ENCODE measurements at regions not wholly inside any gene's neighbourhood (a gene's known extent, or its start where the extent isn't known, plus 50 kb on each side); places are given as distances from the start of the nearest gene placed in this dataset.

DNA sequence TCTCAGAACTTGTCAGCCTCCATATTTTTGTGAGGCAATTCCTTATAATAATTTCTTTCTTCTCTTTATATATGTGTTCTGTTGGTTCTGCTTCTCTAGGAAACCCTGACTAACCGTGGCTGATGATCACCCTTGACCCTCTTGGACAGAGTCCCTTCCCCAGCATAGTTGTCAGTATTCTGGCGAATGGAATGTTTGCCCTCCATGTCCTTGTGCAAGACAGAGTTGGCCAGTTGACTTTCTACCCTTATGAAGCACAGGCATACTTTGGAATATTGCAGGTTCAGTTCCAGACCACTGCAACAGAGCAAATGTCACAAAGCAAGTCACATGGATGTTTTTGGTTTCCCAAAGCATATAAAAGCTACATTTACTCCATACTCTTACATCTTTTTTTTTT, 297.7 kb upstream of the SHH start:
- H3K9me3 Mint-ChIP-seq (ENCODE audit: unreplicated experiment): no peaks in the 10 kb centered on the region
- H3K27me3 ChIP-seq (ENCODE audit: insufficient read depth, low read length): no peaks in the 10 kb centered on the region
- DNase-seq (ENCODE audit: low read depth) (no peak), FAIRE-seq (no peak)
- H3K27ac ChIP-seq (ENCODE audit: low read depth, low read length): no peak overlapping the region
- H3K79me2 ChIP-seq (ENCODE audit: insufficient read depth, low read length): no peaks in the 10 kb centered on the region
- H3K4me2 ChIP-seq (ENCODE audit: low read length): no peak overlapping the region
- no peaks in the 10 kb centered on the region for H3K36me3 Mint-ChIP-seq (ENCODE audit: low read depth, unreplicated experiment)
- no peaks in the 10 kb centered on the region for H4K20me1 ChIP-seq (ENCODE audit: insufficient read depth, low read length)
- H2AFZ ChIP-seq (ENCODE audit: low read depth, low read length): no peak overlapping the region
- H3K9ac ChIP-seq (ENCODE audit: low read length): no peak overlapping the region
- H3K27ac Mint-ChIP-seq (ENCODE audit: unreplicated experiment): no peak overlapping the region
- peaks cover 15% of the 10 kb centered on the region for H3K27me3 Mint-ChIP-seq (ENCODE audit: low read depth, unreplicated experiment)
- H3K36me3 ChIP-seq (ENCODE audit: insufficient read depth, low read length): no peaks in the 10 kb centered on the region
- no peak overlapping the region for H3K4me3 Mint-ChIP-seq (ENCODE audit: unreplicated experiment)
- H3K9me3 ChIP-seq (ENCODE audit: insufficient read depth, low read depth, low read length): no peaks in the 10 kb centered on the region
- H3K4me1 Mint-ChIP-seq (ENCODE audit: low read depth, unreplicated experiment): no peaks in the 10 kb centered on the region
- H3K4me3 ChIP-seq (ENCODE audit: insufficient read depth, low read depth, low read length): no peak overlapping the region
- TF ChIP-seq EZH2 (IDR thresholded peaks at IDR 0.05; ENCODE audit: insufficient read depth, low read length) (no peak), CTCF (IDR thresholded peaks at IDR 0.05; ENCODE audit: insufficient read depth, low read depth, low read length) (no peak)
- H3K4me1 ChIP-seq (ENCODE audit: insufficient read depth, low read length): no peaks in the 10 kb centered on the region

GRCh38 chr7:156109076-156109475, 296.8 kb upstream of the SHH start:
- FAIRE-seq: no peak
- Histone ChIP-seq H3K4me1 (ENCODE audit: insufficient read depth, low read length) (no peaks in the 10 kb centered on the region), H3K27me3 (ENCODE audit: insufficient read depth, low read length) (no peaks in the 10 kb centered on the region), H4K20me1 (ENCODE audit: insufficient read depth, low read length) (no peaks in the 10 kb centered on the region), H3K9ac (ENCODE audit: low read length) (no peak overlapping the region), H3K9me3 (ENCODE audit: insufficient read depth, low read depth, low read length) (no peaks in the 10 kb centered on the region), H3K4me3 (ENCODE audit: insufficient read depth, low read depth, low read length) (no peak overlapping the region), H3K79me2 (ENCODE audit: insufficient read depth, low read length) (no peaks in the 10 kb centered on the region), H3K4me2 (ENCODE audit: low read length) (no peak overlapping the region), H3K36me3 (ENCODE audit: insufficient read depth, low read length) (no peaks in the 10 kb centered on the region), H2AFZ (ENCODE audit: low read depth, low read length) (no peak overlapping the region), H3K27ac (ENCODE audit: low read depth, low read length) (no peak overlapping the region)
- H3K9me3 Mint-ChIP-seq (ENCODE audit: unreplicated experiment): no peaks in the 10 kb centered on the region
- H3K27ac Mint-ChIP-seq (ENCODE audit: unreplicated experiment): no peak overlapping the region
- no peak overlapping the region for H3K4me3 Mint-ChIP-seq (ENCODE audit: unreplicated experiment)
- TF ChIP-seq CTCF (IDR thresholded peaks at IDR 0.05; ENCODE audit: insufficient read depth, low read depth, low read length) (no peak), EZH2 (IDR thresholded peaks at IDR 0.05; ENCODE audit: insufficient read depth, low read length) (no peak)
- H3K36me3 Mint-ChIP-seq (ENCODE audit: low read depth, unreplicated experiment): no peaks in the 10 kb centered on the region
- no peaks in the 10 kb centered on the region for H3K4me1 Mint-ChIP-seq (ENCODE audit: low read depth, unreplicated experiment)
- DNase-seq (ENCODE audit: low read depth): no peak
- H3K27me3 Mint-ChIP-seq (ENCODE audit: low read depth, unreplicated experiment): peaks cover 21% of the 10 kb centered on the region

- no peak for FAIRE-seq
- Histone ChIP-seq H3K4me1 (ENCODE audit: insufficient read depth, low read length) (no peaks in the 10 kb centered on the region), H2AFZ (ENCODE audit: low read depth, low read length) (no peak overlapping the region), H3K9ac (ENCODE audit: low read length) (no peak overlapping the region), H3K4me3 (ENCODE audit: insufficient read depth, low read depth, low read length) (no peak overlapping the region), H3K79me2 (ENCODE audit: insufficient read depth, low read length) (no peaks in the 10 kb centered on the region), H3K27me3 (ENCODE audit: insufficient read depth, low read length) (no peaks in the 10 kb centered on the region), H3K27ac (ENCODE audit: low read depth, low read length) (no peak overlapping the region), H3K4me2 (ENCODE audit: low read length) (no peak overlapping the region), H3K9me3 (ENCODE audit: insufficient read depth, low read depth, low read length) (no peaks in the 10 kb centered on the region), H4K20me1 (ENCODE audit: insufficient read depth, low read length) (no peaks in the 10 kb centered on the region), H3K36me3 (ENCODE audit: insufficient read depth, low read length) (no peaks in the 10 kb centered on the region)
- Mint-ChIP-seq H3K36me3 (ENCODE audit: low read depth, unreplicated experiment) (no peaks in the 10 kb centered on the region), H3K4me1 (ENCODE audit: low read depth, unreplicated experiment) (no peaks in the 10 kb centered on the region), H3K4me3 (ENCODE audit: unreplicated experiment) (no peak overlapping the region), H3K27me3 (ENCODE audit: low read depth, unreplicated experiment) (peaks cover 21% of the 10 kb centered on the region), H3K27ac (ENCODE audit: unreplicated experiment) (no peak overlapping the region), H3K9me3 (ENCODE audit: unreplicated experiment) (no peaks in the 10 kb centered on the region)
- TF ChIP-seq CTCF (IDR thresholded peaks at IDR 0.05; ENCODE audit: insufficient read depth, low read depth, low read length) (no peak), EZH2 (IDR thresholded peaks at IDR 0.05; ENCODE audit: insufficient read depth, low read length) (no peak)
- DNase-seq (ENCODE audit: low read depth): no peak
Measured at GRCh38 chr7:156107957-156108356, 295.7 kb upstream of the SHH start.
